Fibroblast of villous mesenchyme (primary cell): ENCODE measurements at regions not wholly inside any gene's neighbourhood (a gene's known extent, or its start where the extent isn't known, plus 50 kb on each side); places are given as distances from the start of the nearest gene placed in this dataset.

Experiments used
- DNase-seq: peaks from one replicate; pipeline ENCODE4 v3.0.0-alpha.2; 2010; ENCODE audit warnings: low read depth
- H3K4me3 ChIP-seq: 2 replicates; pipeline ENCODE4 v1.5.1; 2011; ENCODE audit warnings: low read depth, mild to moderate bottlenecking, low read length
- TF ChIP-seq, protein P1 (sequence below): IDR thresholded peaks from 2 replicates; pipeline ENCODE4 v1.5.1; 2012; ENCODE audit warnings: low read depth, mild to moderate bottlenecking, low read length; ENCODE audit not compliant: insufficient read depth

DNA sequence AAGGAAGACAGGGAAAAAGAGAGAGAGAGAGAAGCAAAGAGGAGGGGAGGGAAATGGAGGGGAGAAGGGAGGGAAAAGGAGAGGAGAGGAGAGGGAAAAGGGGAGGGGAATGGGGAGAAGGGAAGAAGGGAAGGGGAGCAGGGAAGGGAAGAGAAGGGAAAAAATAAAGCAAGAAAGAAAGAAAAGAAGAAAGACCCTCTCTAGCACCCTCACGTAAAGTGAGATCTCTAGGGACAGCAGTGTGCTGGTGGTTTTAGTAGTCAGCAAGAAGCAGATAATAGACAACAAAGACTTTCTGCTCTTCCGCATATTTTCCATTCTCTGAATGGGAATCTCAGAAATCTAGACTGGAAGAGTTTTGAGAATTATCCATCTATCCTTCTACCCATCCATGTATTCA is 201.8 kb upstream of the RFC3 start:
- TF ChIP-seq, protein P1, sequence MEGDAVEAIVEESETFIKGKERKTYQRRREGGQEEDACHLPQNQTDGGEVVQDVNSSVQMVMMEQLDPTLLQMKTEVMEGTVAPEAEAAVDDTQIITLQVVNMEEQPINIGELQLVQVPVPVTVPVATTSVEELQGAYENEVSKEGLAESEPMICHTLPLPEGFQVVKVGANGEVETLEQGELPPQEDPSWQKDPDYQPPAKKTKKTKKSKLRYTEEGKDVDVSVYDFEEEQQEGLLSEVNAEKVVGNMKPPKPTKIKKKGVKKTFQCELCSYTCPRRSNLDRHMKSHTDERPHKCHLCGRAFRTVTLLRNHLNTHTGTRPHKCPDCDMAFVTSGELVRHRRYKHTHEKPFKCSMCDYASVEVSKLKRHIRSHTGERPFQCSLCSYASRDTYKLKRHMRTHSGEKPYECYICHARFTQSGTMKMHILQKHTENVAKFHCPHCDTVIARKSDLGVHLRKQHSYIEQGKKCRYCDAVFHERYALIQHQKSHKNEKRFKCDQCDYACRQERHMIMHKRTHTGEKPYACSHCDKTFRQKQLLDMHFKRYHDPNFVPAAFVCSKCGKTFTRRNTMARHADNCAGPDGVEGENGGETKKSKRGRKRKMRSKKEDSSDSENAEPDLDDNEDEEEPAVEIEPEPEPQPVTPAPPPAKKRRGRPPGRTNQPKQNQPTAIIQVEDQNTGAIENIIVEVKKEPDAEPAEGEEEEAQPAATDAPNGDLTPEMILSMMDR = no peak
- H3K4me3 ChIP-seq = no peak overlapping the region
- no peak for DNase-seq

DNA sequence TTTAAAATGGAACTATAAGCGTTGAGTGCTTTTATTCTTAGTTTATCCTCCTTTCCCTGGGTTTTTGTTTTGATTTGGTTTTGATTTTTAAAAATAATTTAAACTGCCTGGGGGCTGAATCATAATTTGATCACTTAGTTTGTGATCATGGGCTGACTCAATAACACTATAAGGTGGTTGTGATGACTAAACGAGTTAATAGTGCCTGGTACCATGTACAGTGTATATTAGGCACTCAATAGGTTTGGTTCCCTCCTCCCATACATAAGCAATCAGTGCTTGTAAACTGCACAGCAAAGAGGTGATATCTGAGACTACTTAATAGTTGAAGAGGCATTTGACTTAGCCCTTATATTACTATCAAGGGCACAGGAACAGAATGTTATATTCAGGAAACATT is 200.9 kb upstream of the RFC3 start:
- no peak for DNase-seq
- TF ChIP-seq, protein P1 = no peak

GRCh38 chr13:33624253-33624652 is 193.7 kb upstream of the RFC3 start:
- no peak overlapping the region for H3K4me3 ChIP-seq
- DNase-seq = no peak
- TF ChIP-seq, protein P1 = no peak

More for the DNA sequence above, 200.9 kb upstream of the RFC3 start:
- no peak overlapping the region for H3K4me3 ChIP-seq

DNA sequence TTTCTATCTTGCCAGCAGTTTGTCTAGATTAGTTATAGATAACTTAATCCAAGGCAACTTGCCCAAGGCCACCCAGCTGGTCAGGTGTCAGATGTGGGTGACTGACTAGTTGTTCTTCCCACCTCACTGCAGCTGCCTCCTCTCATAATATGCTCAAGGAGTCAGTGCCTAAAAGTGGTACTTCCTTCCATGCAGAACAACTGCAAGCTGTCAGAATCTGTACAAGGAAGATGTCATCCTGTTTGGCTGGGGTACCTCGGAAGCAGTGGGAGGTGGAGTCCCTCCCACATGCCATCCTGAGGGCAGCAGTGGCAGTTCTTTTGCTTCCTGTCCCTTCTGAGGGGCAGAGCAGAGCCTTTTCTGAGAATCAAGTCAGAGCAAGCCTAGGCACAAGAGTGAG is 193.2 kb upstream of the RFC3 start:
- TF ChIP-seq, protein P1 = no peak
- DNase-seq = no peak
- H3K4me3 ChIP-seq = no peak overlapping the region

DNA sequence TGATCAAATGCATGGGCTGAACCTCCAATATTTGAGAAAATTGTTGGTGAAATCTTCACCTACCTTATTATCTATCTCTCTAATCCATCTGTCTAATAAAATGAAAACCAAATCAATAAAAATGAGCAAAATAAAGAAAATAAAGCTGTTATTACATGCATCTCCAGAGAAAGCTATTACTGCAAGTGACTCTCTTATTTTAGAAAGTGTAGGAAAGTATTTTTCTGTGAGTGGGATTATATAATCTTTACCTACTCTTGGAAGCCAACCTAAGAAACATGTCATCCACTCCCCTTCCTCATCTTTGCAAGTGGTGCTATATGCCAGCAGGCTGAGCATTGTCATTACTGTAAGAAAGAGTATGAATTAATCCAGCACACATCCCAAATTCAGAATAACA is 191.5 kb upstream of the RFC3 start:
- no peak for DNase-seq
- TF ChIP-seq, protein P1 = no peak
- H3K4me3 ChIP-seq = no peak overlapping the region

DNA sequence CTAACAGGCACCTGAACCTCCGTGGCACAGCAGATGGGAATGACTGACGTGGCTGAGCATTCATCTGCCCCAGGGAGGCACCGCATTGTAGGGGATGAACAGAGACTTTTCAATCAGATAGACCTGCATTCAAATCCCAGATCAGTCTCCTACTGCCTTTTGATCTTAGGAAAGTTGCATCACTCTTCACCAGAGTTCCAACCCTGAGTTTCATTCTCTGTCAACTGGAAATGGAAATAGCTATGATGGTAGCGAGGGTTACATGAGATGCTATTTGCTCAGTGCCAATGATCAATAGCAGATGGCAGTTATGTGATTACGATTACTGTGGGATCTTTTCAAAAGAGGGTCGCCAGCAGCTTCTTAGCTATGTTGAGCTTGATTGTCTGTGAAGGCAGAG is 189.3 kb upstream of the RFC3 start:
- TF ChIP-seq, protein P1 = no peak
- DNase-seq = no peak
- H3K4me3 ChIP-seq = no peak overlapping the region

DNA sequence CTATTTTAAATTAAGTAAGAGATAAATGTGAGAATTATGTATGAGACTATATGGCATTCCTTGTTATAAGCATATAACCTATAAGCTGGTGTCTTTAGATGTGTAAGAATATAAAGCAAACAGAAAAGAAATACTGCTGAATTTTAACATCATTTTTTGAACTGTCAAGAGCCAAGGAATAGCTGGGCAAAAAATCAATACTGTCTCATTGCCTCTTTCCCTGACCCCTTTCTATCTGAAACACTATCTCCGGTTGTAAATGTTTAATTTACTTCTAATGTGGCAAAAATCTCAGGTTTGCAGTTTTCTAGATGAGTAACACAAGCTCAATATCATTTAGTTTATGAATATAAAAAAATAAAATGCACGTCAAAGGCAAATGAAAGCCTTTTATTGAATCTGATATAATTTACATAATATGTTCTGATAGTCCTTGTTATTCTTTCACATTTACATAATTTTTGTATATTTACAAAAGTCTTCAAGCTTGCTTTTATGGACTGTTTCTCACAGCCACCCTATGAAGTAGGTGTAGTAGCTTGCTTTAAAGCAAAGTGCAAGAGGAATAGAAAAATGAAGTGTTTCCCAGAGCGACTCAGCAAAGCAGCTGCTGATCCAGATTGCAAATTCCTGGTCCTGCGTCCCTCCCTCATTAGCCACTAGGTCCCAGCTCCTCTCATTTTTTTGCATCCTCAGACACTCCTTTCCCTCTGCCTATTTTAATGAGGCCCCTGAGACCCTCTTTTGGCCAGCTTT is 188.2 kb upstream of the RFC3 start:
- TF ChIP-seq, protein P1 = no peak
- H3K4me3 ChIP-seq = no peak overlapping the region
- DNase-seq = no peak
